HG02884 (cell line): ENCODE measurements at regions not wholly inside any gene's neighbourhood (a gene's known extent, or its start where the extent isn't known, plus 50 kb on each side); places are given as distances from the start of the nearest gene placed in this dataset.

Experiments
- ATAC-seq: cut with Tn5 transposase; IDR thresholded peaks from one replicate; pipeline ENCODE4 v1.9.1; 2021; ENCODE audit warnings: mild to moderate bottlenecking, moderate library complexity; ENCODE audit not compliant: unreplicated experiment

GRCh38 chr4:45647823-45648222 lies 476.0 kb downstream of the GABRG1 start:
- no peak for ATAC-seq

DNA sequence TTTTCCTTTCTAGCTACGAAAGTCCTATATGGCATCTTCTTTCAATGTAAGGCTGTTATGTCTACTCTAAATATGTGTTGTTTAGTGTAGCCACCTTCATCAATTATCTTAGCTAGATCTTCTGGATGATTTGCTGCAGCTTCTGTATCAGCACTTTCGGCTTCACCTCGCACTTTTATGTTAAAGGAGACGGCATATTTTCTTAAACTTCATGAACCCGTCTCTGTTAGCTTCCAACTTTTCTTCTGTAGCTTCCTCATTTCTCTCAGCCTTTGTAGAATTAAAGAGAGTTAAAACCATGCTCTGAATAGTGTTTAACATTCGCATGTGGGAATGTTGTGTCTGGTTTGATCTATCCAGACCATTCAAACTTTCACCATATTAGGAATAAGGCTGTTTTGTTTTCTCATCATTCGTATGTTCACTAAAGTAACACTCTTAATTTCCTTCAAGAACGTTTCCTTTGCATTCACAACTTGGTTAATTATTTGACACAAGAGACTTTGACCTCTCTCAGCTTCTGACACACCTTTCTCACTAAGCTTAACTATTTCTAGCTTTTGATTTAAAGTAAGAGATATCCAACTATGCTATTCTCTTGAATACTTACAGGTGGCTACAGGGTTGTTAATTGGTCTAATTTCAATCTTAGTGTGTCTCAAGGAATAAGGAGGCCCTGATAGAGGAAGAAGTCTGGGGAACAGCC lies 476.8 kb downstream of the GABRG1 start:
- ATAC-seq = no peak

GRCh38 chr4:45640281-45640680 lies 483.6 kb downstream of the GABRG1 start:
- ATAC-seq = no peak

GRCh38 chr4:45638641-45639040 lies 485.2 kb downstream of the GABRG1 start:
- no peak for ATAC-seq

- no peak for ATAC-seq
Observed at GRCh38 chr4:45636175-45636574, 487.7 kb downstream of the GABRG1 start.

DNA sequence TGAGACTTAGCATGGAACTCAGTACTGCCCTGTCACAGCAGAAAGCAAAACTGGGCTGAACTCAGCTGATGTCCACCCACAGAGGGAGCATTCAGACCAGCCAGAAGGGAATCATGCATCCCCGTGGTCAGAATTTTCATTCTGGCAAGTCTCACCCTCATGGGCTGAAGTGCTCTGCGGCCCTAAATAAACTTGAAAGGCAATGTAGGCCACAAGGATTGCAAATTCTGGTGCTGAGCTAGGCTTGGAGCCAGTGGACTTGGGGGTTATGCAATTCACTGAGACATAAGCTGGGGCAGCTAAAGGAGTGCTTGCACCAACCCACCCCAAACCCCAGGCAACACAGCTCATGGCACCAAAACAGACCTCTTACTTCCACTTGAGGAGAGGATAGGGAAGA lies 494.1 kb downstream of the GABRG1 start:
- ATAC-seq = no peak

GRCh38 chr4:45621971-45622370 lies 501.9 kb downstream of the GABRG1 start:
- ATAC-seq = no peak

DNA sequence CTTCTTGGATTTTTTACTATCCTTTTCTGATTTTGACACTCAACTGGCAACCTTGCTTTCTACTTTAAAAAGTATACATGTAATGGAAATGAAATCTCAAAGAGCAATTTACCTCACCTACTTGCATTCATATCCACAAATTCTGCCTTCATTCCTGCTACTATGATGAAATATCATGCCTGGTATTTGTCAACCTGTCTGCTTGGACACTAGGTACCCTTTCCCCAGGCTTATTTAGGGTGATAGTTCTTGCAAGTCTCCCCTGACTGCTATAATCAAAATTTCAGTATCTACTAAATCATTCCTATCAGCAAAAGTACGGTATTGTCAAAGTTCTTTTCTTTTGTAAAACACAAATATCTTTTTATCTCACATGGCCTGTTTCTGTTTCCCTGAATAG lies 503.0 kb downstream of the GABRG1 start:
- ATAC-seq = no peak

DNA sequence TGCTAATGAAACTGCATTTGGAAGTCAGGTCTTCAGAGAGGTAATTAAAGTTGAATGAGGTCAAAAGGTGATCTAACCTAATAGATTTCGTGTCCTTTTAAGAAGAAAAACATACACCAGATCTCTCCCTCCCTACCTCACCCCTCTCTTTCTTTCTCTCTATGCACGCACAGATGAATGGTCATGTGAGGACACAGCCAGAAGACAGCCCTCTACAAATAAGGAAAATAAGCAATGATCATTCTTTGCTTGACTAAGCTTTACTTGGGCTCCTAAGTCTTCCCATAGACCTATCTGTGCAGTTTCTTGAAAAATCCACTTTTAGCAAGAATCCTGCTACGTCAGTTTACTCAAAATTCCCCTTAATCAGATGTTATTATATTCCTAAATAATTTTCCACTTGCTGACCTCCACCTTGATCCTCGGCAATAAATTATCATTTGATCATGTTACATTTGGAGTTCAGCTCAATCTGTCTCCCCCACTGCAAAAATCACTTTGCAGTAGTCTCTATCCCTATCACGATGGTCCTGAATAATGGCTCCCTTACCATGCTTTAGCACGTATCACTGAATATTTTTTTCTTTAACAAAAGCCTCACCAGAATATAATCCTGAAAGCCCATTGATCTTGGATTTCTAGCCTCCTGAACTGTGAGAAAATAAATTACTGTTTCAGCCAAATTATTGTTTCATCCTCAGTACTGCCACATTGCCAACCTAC lies 527.3 kb downstream of the GABRG1 start:
- ATAC-seq = no peak

GRCh38 chr4:45580334-45580733 lies 543.5 kb downstream of the GABRG1 start:
- no peak for ATAC-seq

GRCh38 chr4:45578874-45579273 lies 545.0 kb downstream of the GABRG1 start:
- no peak for ATAC-seq

DNA sequence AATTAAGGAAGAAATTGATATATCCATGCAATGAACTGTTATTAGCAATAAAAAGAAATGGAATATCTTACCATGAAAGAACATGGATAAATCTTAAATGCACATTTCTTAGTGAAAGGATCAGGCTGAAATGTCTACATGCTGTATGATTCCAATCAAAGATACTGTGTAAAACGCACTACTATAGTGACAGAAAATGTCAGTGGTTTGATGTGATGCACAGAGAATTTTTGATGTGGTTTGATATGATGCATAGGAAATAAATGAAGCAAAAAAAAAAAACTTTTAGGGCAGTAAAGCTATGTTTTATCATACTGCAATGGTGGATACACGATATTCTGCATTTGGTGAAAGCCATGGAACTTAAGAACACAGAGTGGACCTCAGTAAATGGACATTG lies 547.6 kb downstream of the GABRG1 start:
- no peak for ATAC-seq

DNA sequence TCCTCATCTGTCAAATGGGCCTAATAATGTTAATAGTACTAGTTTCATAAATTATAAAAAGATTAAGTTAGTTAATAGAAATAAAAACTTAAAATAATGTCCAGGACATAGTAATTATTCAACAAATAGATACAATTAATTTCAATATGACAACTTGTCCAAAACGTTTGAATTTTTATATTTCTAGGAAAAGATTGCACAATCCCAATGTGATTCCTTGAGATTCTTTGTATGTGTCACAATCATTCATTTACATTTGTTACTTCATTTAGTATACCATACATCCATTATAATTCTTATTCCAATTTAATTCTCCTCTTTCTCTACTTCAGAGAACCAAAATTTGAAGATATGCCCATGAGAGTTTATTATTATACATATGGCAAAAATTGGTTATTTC lies 554.2 kb downstream of the GABRG1 start:
- ATAC-seq = no peak

DNA sequence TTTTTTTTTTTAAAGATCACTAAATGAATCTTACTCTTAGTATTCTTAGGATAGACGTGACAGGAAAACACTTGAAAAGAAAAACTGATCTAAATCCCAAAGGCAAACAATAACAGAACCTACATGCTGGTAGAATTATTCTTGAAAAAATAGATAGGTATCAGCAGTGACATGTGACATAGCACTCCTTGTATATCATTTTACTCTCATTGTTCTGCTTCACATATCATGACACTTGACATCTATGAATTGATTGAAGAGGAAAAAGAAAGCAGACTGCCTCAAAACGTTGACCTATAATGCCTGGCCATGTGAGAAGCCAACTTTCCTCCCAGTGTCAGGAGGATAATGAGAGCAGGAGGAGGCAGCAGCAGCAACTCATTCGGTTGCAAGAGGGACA lies 555.2 kb downstream of the GABRG1 start:
- no peak for ATAC-seq

- no peak for ATAC-seq
Observed at GRCh38 chr4:45566896-45567603, 556.8 kb downstream of the GABRG1 start.

GRCh38 chr4:45554423-45554822 lies 569.4 kb downstream of the GABRG1 start:
- no peak for ATAC-seq

GRCh38 chr4:45550766-45551366 lies 573.0 kb downstream of the GABRG1 start:
- ATAC-seq = no peak

DNA sequence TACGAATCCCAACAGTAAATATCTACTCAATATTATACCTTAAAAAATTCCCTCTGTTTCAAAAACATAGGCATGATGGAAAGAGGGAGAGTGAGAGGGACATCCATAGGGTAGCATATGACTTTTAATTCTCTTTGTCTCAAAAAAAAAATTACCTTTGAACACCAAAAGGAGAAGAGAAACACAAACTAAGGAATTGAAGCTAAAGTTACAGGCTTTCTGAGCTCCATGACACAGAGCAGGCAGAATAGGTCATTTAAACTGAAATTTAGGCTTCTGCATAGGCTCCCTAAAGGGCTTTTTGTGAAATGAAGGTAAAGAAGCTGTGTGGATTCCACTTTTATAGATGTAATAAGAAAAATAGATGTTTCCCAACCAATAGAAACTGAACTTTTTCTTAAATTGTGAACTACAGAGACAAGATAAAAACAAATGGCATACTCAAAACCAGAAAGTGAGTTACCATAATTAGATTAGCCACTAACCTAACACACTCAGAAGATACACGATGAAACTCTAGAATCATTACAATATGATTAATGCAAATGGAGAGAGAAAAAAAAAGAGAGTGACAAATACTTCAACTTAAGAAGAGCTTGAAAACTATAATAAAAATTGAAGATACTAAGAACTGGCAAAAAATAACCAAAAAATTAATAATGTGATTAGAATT lies 584.6 kb downstream of the GABRG1 start:
- no peak for ATAC-seq

DNA sequence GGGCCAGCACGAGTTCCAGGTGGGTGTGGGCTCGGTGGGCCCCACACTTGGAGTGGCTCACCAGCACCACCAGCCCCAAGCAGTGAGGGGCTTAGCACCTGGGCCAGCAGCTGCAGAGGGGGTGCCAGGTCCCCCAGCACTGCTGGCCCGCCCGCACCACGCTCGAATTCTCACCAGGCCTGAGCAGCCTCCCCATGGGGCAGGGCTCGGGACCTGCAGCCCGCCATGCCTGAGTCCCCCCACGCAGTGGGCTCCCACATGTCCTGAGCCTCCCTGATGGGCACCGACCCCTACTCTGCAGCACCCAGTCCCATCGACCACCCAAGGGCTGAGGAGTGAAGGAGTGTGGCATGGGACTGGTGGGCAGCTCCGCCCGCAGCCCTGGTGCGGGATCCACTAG lies 593.4 kb downstream of the GABRG1 start:
- no peak for ATAC-seq

- no peak for ATAC-seq
Observed at GRCh38 chr4:45527160-45527559, 596.7 kb downstream of the GABRG1 start.

DNA sequence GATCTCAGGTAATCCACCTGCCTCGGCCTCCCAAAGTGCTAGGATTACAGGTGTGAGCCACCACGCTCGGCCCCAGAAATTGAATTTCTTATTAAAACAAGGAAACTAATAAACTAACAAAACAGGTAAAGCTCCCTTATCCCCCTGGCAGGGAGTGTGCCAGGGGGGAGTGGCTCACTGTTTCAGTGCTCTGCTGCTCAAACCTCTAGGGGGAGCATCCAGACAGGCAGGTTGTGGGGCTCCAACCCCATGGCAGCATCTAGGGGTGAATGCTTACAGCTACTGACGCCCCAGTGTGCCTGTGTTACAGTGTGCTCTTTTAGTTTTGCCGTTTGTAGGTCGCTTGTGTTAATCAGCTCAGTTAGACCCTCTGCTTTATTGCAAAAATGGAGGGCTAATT lies 605.0 kb downstream of the GABRG1 start:
- ATAC-seq = no peak
